A549 (cell line): ENCODE measurements at regions not wholly inside any gene's neighbourhood (a gene's known extent, or its start where the extent isn't known, plus 50 kb on each side); places are given as distances from the start of the nearest gene placed in this dataset.

Experiments
- ATAC-seq, 2 experiments: fragments of 200-7000 bp in 1 of 2; fragments of >200 bp in 1 of 2; cut with Nextera tagmentation in 1 of 2; cut with Tn5 transposase in 1 of 2; 3 replicates each; pipeline versions ENCODE4 v1.8.0 to v1.9.1; 2018 to 2020; ENCODE audit warnings: mild to moderate bottlenecking in 1 of 2, moderate library complexity in 1 of 2
- CTCF ChIA-PET: fragments of 300-600 bp; sonication (Branson Sonifier 250); formaldehyde crosslinking; extraction: SDS; loops from one replicate; lab custom pipeline; 2021; ENCODE audit warnings: antibody characterized with exemption, inconsistent platforms; lab: Yijun Ruan, JAX
- POLR2A ChIA-PET: fragments of 350-600 bp; formaldehyde crosslinking; extraction: SDS; loops from one replicate; lab custom pipeline; 2021; ENCODE audit warnings: antibody characterized with exemption, inconsistent platforms; lab: Yijun Ruan, JAX
- DNase-seq, 2 experiments: peaks; one replicate each; pipeline versions ENCODE4 v3.0.0 to v3.0.0-alpha.2; 2011 to 2016; ENCODE audit warnings: low read depth in 1 of 2, low spot score in 1 of 2
- FAIRE-seq: peaks from 2 replicates; lab custom pipeline; 2011; peaks lifted over from hg19 to GRCh38; lab: Jason Lieb, UNC
- H3K27ac ChIP-seq, 2 experiments: fragments of >200 bp; sonication (Bioruptor Twin); formaldehyde crosslinking; 3 replicates each; pipeline ENCODE4 v1.5.1; 2016 to 2017
- H3K4me1 ChIP-seq: fragments of >200 bp; sonication (Bioruptor Twin); formaldehyde crosslinking; 3 replicates; pipeline ENCODE4 v1.6.1; 2016
- H3K4me2 ChIP-seq: fragments of >200 bp; sonication (Bioruptor Twin); formaldehyde crosslinking; 3 replicates; pipeline ENCODE4 v1.6.1; 2016
- H3K4me3 ChIP-seq: fragments of >200 bp; sonication (Bioruptor Twin); formaldehyde crosslinking; 3 replicates; pipeline ENCODE4 v1.5.1; 2016
- H3K9me3 ChIP-seq: fragments of >200 bp; sonication (Bioruptor Twin); formaldehyde crosslinking; 3 replicates; pipeline ENCODE4 v1.6.1; 2016
- ATOH8 ChIP-seq: fragments of 250-450 bp; sonication (Bioruptor Pico); IDR thresholded peaks from 2 replicates; pipeline ENCODE4 v1.5.0; 2020; ENCODE audit warnings: low read depth, mild to moderate bottlenecking, moderate library complexity
- BCL3 ChIP-seq: fragments of >200 bp; sonication (Bioruptor Twin); formaldehyde crosslinking; IDR thresholded peaks from 3 replicates; pipeline ENCODE4 v1.6.1; 2016
- CBX2 ChIP-seq: fragments of 200-600 bp; sonication (generic); IDR thresholded peaks from 2 replicates; pipeline ENCODE4 v1.6.1; 2016; ENCODE audit warnings: low read depth, mild to moderate bottlenecking, borderline replicate concordance
- CEBPB ChIP-seq, 2 experiments: fragments of >200 bp in 1 of 2; sonication (Bioruptor Twin) in 1 of 2; formaldehyde crosslinking in 1 of 2; IDR thresholded peaks; 2 replicates each; pipeline ENCODE4 v1.6.1; 2012 to 2016
- CTCF ChIP-seq: fragments of >200 bp; sonication (Bioruptor Twin); formaldehyde crosslinking; IDR thresholded peaks from 3 replicates; pipeline ENCODE4 v1.5.1; 2016
- E2F6 ChIP-seq: IDR thresholded peaks from 2 replicates; pipeline ENCODE4 v1.6.1; 2012; ENCODE audit warnings: low read depth, borderline replicate concordance
- EHF ChIP-seq: fragments of 250-450 bp; sonication (Bioruptor Pico); IDR thresholded peaks from 2 replicates; pipeline ENCODE4 v1.5.0; 2020; ENCODE audit warnings: mild to moderate bottlenecking
- EP300 ChIP-seq, 2 experiments: fragments of >200 bp; sonication (Bioruptor Twin); formaldehyde crosslinking; IDR thresholded peaks; 2 replicates in 1 of 2; 3 replicates in 1 of 2; pipeline ENCODE4 v1.6.1; 2016 to 2017
- ESRRA ChIP-seq: fragments of 150-350 bp; IDR thresholded peaks from 2 replicates; pipeline ENCODE4 v1.6.1; 2014; ENCODE audit warnings: mild to moderate bottlenecking, low read length, borderline replicate concordance
- FOSB ChIP-seq: fragments of 250-450 bp; sonication (Bioruptor Pico); IDR thresholded peaks from 2 replicates; pipeline ENCODE4 v1.5.0; 2020; ENCODE audit warnings: mild to moderate bottlenecking, moderate library complexity
- FOSL2 ChIP-seq, 2 experiments: fragments of 450-650 bp in 1 of 2; fragments of >200 bp in 1 of 2; sonication (Bioruptor Twin) in 1 of 2; formaldehyde crosslinking; IDR thresholded peaks; 2 replicates each; pipeline versions ENCODE4 v1.5.0 to v1.6.1; 2016 to 2020; ENCODE audit warnings: mild to moderate bottlenecking in 1 of 2, moderate library complexity in 1 of 2
- FOXS1 ChIP-seq: fragments of 250-450 bp; sonication (Bioruptor Pico); IDR thresholded peaks from 2 replicates; pipeline ENCODE4 v1.5.0; 2020; ENCODE audit warnings: mild to moderate bottlenecking, moderate library complexity
- GATA3 ChIP-seq: IDR thresholded peaks from 2 replicates; pipeline ENCODE4 v1.6.1; 2012; ENCODE audit warnings: borderline replicate concordance
- HDAC2 ChIP-seq: fragments of 200-600 bp; sonication (generic); IDR thresholded peaks from 2 replicates; pipeline ENCODE4 v1.6.1; 2016
- HEYL ChIP-seq: fragments of 250-450 bp; sonication (Bioruptor Pico); IDR thresholded peaks from 2 replicates; pipeline ENCODE4 v1.8.0; 2021; ENCODE audit warnings: mild to moderate bottlenecking, moderate library complexity
- HOXA7 ChIP-seq: fragments of 250-450 bp; sonication (Bioruptor Pico); IDR thresholded peaks from 2 replicates; pipeline ENCODE4 v1.5.0; 2020; ENCODE audit warnings: mild to moderate bottlenecking, moderate library complexity
- HOXB13 ChIP-seq: fragments of 250-450 bp; sonication (Bioruptor Pico); IDR thresholded peaks from 2 replicates; pipeline ENCODE4 v1.5.0; 2020; ENCODE audit warnings: low read depth, mild to moderate bottlenecking, moderate library complexity
- HOXB5 ChIP-seq: fragments of 250-450 bp; sonication (Bioruptor Pico); IDR thresholded peaks from 2 replicates; pipeline ENCODE4 v1.5.0; 2020; ENCODE audit warnings: mild to moderate bottlenecking, moderate library complexity
- MAZ ChIP-seq: fragments of 150-350 bp; IDR thresholded peaks from 2 replicates; pipeline ENCODE4 v1.6.1; 2014; ENCODE audit warnings: antibody characterized with exemption, low read depth, low read length, borderline replicate concordance
- MYC ChIP-seq: IDR thresholded peaks from 2 replicates; pipeline ENCODE4 v1.6.1; 2012; ENCODE audit warnings: mild to moderate bottlenecking, inconsistent platforms, low read length, improper control_type of control experiment, borderline replicate concordance
- NR3C1 ChIP-seq: fragments of >200 bp; sonication (Bioruptor Twin); formaldehyde crosslinking; IDR thresholded peaks from 3 replicates; pipeline ENCODE4 v1.6.1; 2017
- PBX3 ChIP-seq: IDR thresholded peaks from 2 replicates; pipeline ENCODE4 v1.6.1; 2012
- POLR2AphosphoS2 ChIP-seq: conservative IDR thresholded peaks from 2 replicates; pipeline ENCODE4 v1.6.1; 2012; ENCODE audit warnings: low read length, improper control_type of control experiment, inconsistent platforms
- RARB ChIP-seq: fragments of 250-450 bp; sonication (Bioruptor Pico); IDR thresholded peaks from 2 replicates; pipeline ENCODE4 v1.8.0; 2021; ENCODE audit warnings: mild to moderate bottlenecking, moderate library complexity
- RNF2 ChIP-seq: fragments of 200-600 bp; sonication (generic); IDR thresholded peaks from 2 replicates; pipeline ENCODE4 v1.6.1; 2016; ENCODE audit warnings: low read depth, mild to moderate bottlenecking, antibody characterized with exemption, moderate library complexity, borderline replicate concordance
- SMC3 ChIP-seq: fragments of >200 bp; sonication (Bioruptor Twin); formaldehyde crosslinking; IDR thresholded peaks from 3 replicates; pipeline ENCODE4 v1.6.1; 2018; ENCODE audit warnings: inconsistent platforms
- SREBF2 ChIP-seq: fragments of 450-650 bp; IDR thresholded peaks from 2 replicates; pipeline ENCODE4 v1.6.1; 2014; ENCODE audit warnings: mild to moderate bottlenecking, moderate library complexity
- WGBS: methylation state at CpG from one replicate; pipeline ENCODE4 v1.1.6; 2017; ENCODE audit errors: missing lambda C conversion rate; 5-methylcytosine and 5-hydroxymethylcytosine counted together

- H3K4me3 ChIP-seq: no peak overlapping the region
- WGBS: 36% methylated on average over 8 of the region's 8 CpGs
- H3K4me2 ChIP-seq: no peak overlapping the region
- no peaks in the 10 kb centered on the region for H3K9me3 ChIP-seq
- POLR2A ChIA-PET: interaction anchor here (0.6 kb wide), 1 partner anchor 725 kb away, joined by 5 read pairs; no protein-coding TSS in a partner anchor
- ATAC-seq (peak in 1 of 2 experiments; percentile 49; a peak in 2 of 6 replicates), FAIRE-seq (no peak), DNase-seq (peak in 1 of 2 experiments; percentile 15)
- TF ChIP-seq SMC3 (no peak), NR3C1 (no peak), HDAC2 (no peak), POLR2AphosphoS2 (no peak), CBX2 (no peak), EP300 (IDR thresholded peaks at IDR 0.05) (no peak), GATA3 (no peak), BCL3 (no peak), MAZ (no peak), MYC (no peak), E2F6 (no peak), RNF2 (no peak), HOXB5 (CRISPR knock-in tag) (no peak), HOXA7 (no peak), CEBPB (IDR thresholded peaks at IDR 0.05) (no peak)
- H3K27ac ChIP-seq: no peak overlapping the region
- CTCF ChIA-PET: interaction anchor here (1.6 kb wide), 2 partner anchors 22 to 37 kb away, joined by 3 read pairs; no protein-coding TSS in a partner anchor
- 0 out of 3 replicates have a peak, but pooled peaks cover 4% of the 10 kb centered on the region for H3K4me1 ChIP-seq
These were observed 136.7 kb upstream of the ETV3 start for GRCh38 chr1:157274698-157275534.

GRCh38 chr1:157272729-157273524 lies 134.7 kb upstream of the ETV3 start:
- FAIRE-seq: no peak
- TF ChIP-seq PBX3 (no peak), CTCF (no peak), ESRRA (no peak), HEYL (CRISPR knock-in tag) (no peak), FOSL2 (IDR thresholded peaks at IDR 0.05) (no peak), FOSL2 (CRISPR knock-in tag; IDR thresholded peaks at IDR 0.05) (no peak), HOXA7 (no peak), HOXB5 (CRISPR knock-in tag) (no peak), BCL3 (no peak), SREBF2 (no peak), HOXB13 (CRISPR knock-in tag) (no peak), FOSB (CRISPR knock-in tag) (no peak), CBX2 (no peak), ATOH8 (no peak), RNF2 (no peak), RARB (CRISPR knock-in tag) (no peak), EHF (no peak), FOXS1 (no peak)
- CTCF ChIA-PET: interaction anchor here (1.6 kb wide), 1 partner anchor 12 kb away, joined by 4 read pairs; no protein-coding TSS in a partner anchor
- WGBS: 69% methylated on average over 6 of the region's 6 CpGs
- POLR2A ChIA-PET: no interaction called here
- Histone ChIP-seq H3K27ac (no peak overlapping the region), H3K4me3 (no peak overlapping the region), H3K4me1 (0 out of 3 replicates have a peak, but pooled peaks cover 4% of the 10 kb centered on the region), H3K4me2 (no peak overlapping the region), H3K9me3 (no peaks in the 10 kb centered on the region)
- ATAC-seq: no peak
- no peak for DNase-seq
